CD4-positive, alpha-beta T cell (primary cell): ENCODE measurements at regions not wholly inside any gene's neighbourhood (a gene's known extent, or its start where the extent isn't known, plus 50 kb on each side); places are given as distances from the start of the nearest gene placed in this dataset.

Experiments
- ATAC-seq: fragments of 200-7000 bp; cut with Tn5 transposase; one replicate; pipeline ENCODE4 v1.10.0; 2022; ENCODE audit warnings: mild to moderate bottlenecking; ENCODE audit not compliant: poor library complexity
- CTCF ChIA-PET: fragments of 350-600 bp; sonication (Branson Sonifier 250); formaldehyde crosslinking; loops from one replicate; lab custom pipeline; 2021; ENCODE audit warnings: antibody characterized with exemption, inconsistent platforms; lab: Charles Lee
- POLR2A ChIA-PET: fragments of 350-600 bp; sonication (Branson Sonifier 250); formaldehyde crosslinking; loops from one replicate; lab custom pipeline; 2021; ENCODE audit warnings: antibody characterized with exemption, inconsistent platforms; lab: Charles Lee
- DNase-seq, 14 experiments: peaks; one replicate each; pipeline ENCODE4 v3.0.0-alpha.2; 2013 to 2020; ENCODE audit warnings: mixed read lengths in 2 of 14
- H3K27ac ChIP-seq, 2 donors: one replicate each; pipeline versions ENCODE4 v1.5.1 to v1.7.0; 2013; ENCODE audit warnings: low read length in 2 of 2, low read depth in 1 of 2, mild to moderate bottlenecking in 1 of 2
- H3K27me3 ChIP-seq, 2 experiments: 1 replicate in 1 of 2; 2 replicates in 1 of 2; pipeline versions ENCODE4 v1.6.1 to v1.7.0; 2013; ENCODE audit warnings: low read length in 2 of 2, control low read depth in 1 of 2, mild to moderate bottlenecking in 1 of 2, moderate library complexity in 1 of 2; ENCODE audit not compliant: insufficient read depth in 2 of 2, control insufficient read depth in 1 of 2
- H3K36me3 ChIP-seq: one replicate; pipeline ENCODE4 v1.6.1; 2013; ENCODE audit warnings: low read length, control low read depth; ENCODE audit not compliant: insufficient read depth
- H3K4me1 ChIP-seq: one replicate; pipeline ENCODE4 v1.6.1; 2013; ENCODE audit warnings: low read length, control low read depth; ENCODE audit not compliant: insufficient read depth
- H3K4me3 ChIP-seq: one replicate; pipeline ENCODE4 v1.5.1; 2013; ENCODE audit warnings: mild to moderate bottlenecking, low read length, moderate library complexity
- H3K9me3 ChIP-seq, 2 experiments: 1 replicate in 1 of 2; 2 replicates in 1 of 2; pipeline versions ENCODE4 v1.6.1 to v1.7.0; 2013; ENCODE audit warnings: low read length in 2 of 2, mild to moderate bottlenecking in 2 of 2, control low read depth in 1 of 2, moderate library complexity in 1 of 2; ENCODE audit not compliant: control insufficient read depth in 1 of 2, insufficient read depth in 1 of 2
- H3K27ac Mint-ChIP-seq: one replicate; pipeline ENCODE4 v1.8.0; 2020; ENCODE audit warnings: mixed read lengths
- H3K27me3 Mint-ChIP-seq: one replicate; pipeline ENCODE4 v1.8.0; 2021; ENCODE audit warnings: mixed read lengths
- H3K36me3 Mint-ChIP-seq: one replicate; pipeline ENCODE4 v1.8.0; 2021; ENCODE audit warnings: low read depth, mixed read lengths
- H3K4me1 Mint-ChIP-seq: one replicate; pipeline ENCODE4 v1.8.0; 2021; ENCODE audit warnings: low read depth, mixed read lengths
- H3K4me3 Mint-ChIP-seq: one replicate; pipeline ENCODE4 v1.8.0; 2020; ENCODE audit warnings: mild to moderate bottlenecking, mixed read lengths
- H3K9me3 Mint-ChIP-seq: one replicate; pipeline ENCODE4 v1.8.0; 2020; ENCODE audit warnings: mixed read lengths
- intact Hi-C, 2 experiments: fragments of 100-400 bp; cut with DNase I in 1 of 2; cut with micrococcal nuclease in 1 of 2; formaldehyde crosslinking; loops; one replicate each; pipeline versions ENCODE4 v1.15.1 to v1.9.0; 2023 to 2025; cut with DNase I, micrococcal nuclease
- TF ChIP-seq, protein P1 (sequence below): fragments of 200-600 bp; IDR thresholded peaks from one replicate; pipeline ENCODE4 v1.8.0; 2022; ENCODE audit warnings: antibody characterized with exemption, mild to moderate bottlenecking

DNA sequence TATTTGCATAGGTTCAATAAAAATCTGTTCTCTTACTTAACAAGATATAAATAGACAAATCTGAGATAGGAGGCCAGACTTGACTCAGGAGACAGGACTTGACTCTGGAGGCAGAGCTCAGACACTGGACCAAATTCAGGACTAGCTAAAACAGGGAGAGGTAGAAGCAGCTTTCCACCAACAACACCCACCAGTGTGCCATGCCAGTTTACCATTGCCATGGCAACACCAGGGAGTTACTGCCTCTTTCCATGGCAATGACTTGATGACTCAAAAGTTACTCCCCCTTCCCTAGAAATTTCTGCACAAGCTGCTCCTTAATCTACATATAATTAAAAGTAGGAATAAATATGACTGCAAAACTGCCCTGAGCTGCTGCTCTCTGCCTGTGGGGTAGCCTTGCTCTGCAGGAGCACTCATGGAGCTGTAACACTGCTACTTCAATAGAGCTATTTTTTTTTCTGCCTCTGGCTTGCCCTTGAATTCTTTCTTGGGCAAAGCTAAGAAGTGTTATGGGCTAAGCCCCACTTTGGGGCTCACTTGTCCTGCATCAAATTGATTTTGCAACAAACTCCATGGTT lies 473.0 kb downstream of the PLK2 start:
- no peaks in the 10 kb centered on the region for H3K27me3 Mint-ChIP-seq
- H3K27ac ChIP-seq = no peak overlapping the region
- H3K4me1 ChIP-seq = no peaks in the 10 kb centered on the region
- H3K27me3 ChIP-seq = no peaks in the 10 kb centered on the region
- ChIA-PET POLR2A (no interaction called here), CTCF (no interaction called here)
- H3K36me3 ChIP-seq = no peaks in the 10 kb centered on the region
- no peak overlapping the region for H3K4me3 Mint-ChIP-seq
- no peaks in the 10 kb centered on the region for H3K9me3 ChIP-seq
- H3K36me3 Mint-ChIP-seq = no peaks in the 10 kb centered on the region
- intact Hi-C loops = no loop called here
- H3K4me3 ChIP-seq = no peak overlapping the region
- TF ChIP-seq, protein P1, sequence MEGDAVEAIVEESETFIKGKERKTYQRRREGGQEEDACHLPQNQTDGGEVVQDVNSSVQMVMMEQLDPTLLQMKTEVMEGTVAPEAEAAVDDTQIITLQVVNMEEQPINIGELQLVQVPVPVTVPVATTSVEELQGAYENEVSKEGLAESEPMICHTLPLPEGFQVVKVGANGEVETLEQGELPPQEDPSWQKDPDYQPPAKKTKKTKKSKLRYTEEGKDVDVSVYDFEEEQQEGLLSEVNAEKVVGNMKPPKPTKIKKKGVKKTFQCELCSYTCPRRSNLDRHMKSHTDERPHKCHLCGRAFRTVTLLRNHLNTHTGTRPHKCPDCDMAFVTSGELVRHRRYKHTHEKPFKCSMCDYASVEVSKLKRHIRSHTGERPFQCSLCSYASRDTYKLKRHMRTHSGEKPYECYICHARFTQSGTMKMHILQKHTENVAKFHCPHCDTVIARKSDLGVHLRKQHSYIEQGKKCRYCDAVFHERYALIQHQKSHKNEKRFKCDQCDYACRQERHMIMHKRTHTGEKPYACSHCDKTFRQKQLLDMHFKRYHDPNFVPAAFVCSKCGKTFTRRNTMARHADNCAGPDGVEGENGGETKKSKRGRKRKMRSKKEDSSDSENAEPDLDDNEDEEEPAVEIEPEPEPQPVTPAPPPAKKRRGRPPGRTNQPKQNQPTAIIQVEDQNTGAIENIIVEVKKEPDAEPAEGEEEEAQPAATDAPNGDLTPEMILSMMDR = no peak
- no peaks in the 10 kb centered on the region for H3K4me1 Mint-ChIP-seq
- no peak for DNase-seq
- no peak for ATAC-seq
- no peaks in the 10 kb centered on the region for H3K9me3 Mint-ChIP-seq
- no peak overlapping the region for H3K27ac Mint-ChIP-seq

DNA sequence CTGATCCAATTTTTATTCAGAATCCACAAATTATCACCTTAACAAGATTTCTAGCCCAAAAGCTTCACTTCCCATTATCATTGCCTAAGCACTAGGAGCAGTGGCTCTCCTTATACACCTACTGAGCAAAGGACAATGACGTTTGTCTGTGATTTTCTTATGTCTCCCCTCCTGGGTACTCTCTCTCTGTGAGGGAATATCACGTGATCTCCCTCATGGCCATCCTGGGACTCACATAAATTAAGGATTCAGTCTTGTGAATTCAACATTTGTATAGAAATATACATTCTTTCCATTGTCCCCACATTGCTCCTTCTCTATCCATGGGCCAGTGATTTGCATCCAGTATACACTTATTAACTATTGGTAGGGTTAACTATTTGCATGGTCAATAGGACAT lies 476.5 kb downstream of the PLK2 start:
- no peaks in the 10 kb centered on the region for H3K36me3 ChIP-seq
- intact Hi-C loops = no loop called here
- Mint-ChIP-seq H3K27ac (no peak overlapping the region), H3K27me3 (no peaks in the 10 kb centered on the region), H3K36me3 (no peaks in the 10 kb centered on the region), H3K9me3 (no peaks in the 10 kb centered on the region), H3K4me1 (no peaks in the 10 kb centered on the region), H3K4me3 (no peak overlapping the region)
- POLR2A ChIA-PET = no interaction called here
- H3K4me3 ChIP-seq = no peak overlapping the region
- H3K9me3 ChIP-seq = no peaks in the 10 kb centered on the region
- H3K27me3 ChIP-seq = no peaks in the 10 kb centered on the region
- DNase-seq (no peak), ATAC-seq (no peak)
- no peaks in the 10 kb centered on the region for H3K4me1 ChIP-seq
- H3K27ac ChIP-seq = no peak overlapping the region
- CTCF ChIA-PET = no interaction called here
- TF ChIP-seq, protein P1 = no peak

DNA sequence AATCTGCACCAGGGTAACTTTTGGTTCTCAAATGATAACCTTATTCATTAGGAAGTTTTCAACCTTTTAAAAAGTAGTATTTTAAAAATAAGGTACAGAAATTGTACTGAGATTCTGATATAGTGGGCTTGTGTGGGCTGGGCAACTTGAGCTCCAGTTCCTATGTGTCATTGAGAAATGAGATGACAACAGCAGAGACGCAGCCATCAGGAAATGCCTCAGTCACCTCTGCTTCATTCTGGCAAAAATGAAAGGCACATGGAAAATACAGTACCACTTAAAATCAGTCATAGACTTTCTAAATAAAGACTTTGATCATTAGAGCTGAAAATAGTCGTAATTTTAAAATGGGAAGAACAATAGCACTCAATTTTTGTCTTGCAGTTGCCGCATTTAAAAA lies 480.2 kb downstream of the PLK2 start:
- CTCF ChIA-PET = no interaction called here
- no peak overlapping the region for H3K27ac Mint-ChIP-seq
- ATAC-seq (no peak), DNase-seq (no peak)
- H3K27me3 ChIP-seq = no peaks in the 10 kb centered on the region
- no peak overlapping the region for H3K27ac ChIP-seq
- H3K36me3 Mint-ChIP-seq = no peaks in the 10 kb centered on the region
- no peak overlapping the region for H3K4me3 Mint-ChIP-seq
- H3K36me3 ChIP-seq = no peaks in the 10 kb centered on the region
- H3K9me3 ChIP-seq = no peaks in the 10 kb centered on the region
- no peaks in the 10 kb centered on the region for H3K4me1 ChIP-seq
- H3K4me1 Mint-ChIP-seq = no peaks in the 10 kb centered on the region
- H3K9me3 Mint-ChIP-seq = no peaks in the 10 kb centered on the region
- H3K4me3 ChIP-seq = no peak overlapping the region
- H3K27me3 Mint-ChIP-seq = no peaks in the 10 kb centered on the region
- intact Hi-C loops = no loop called here
- POLR2A ChIA-PET = no interaction called here
- TF ChIP-seq, protein P1 = no peak
